Kidney (tissue), 13 donors: ENCODE measurements at regions not wholly inside any gene's neighbourhood (a gene's known extent, or its start where the extent isn't known, plus 50 kb on each side); places are given as distances from the start of the nearest gene placed in this dataset.

Experiments used
- DNase-seq, 5 donors: peaks; one replicate each; pipeline ENCODE4 v3.0.0-alpha.2; 2013 to 2020
- FAIRE-seq: peaks from 2 replicates; lab custom pipeline; 2012; peaks lifted over from hg19 to GRCh38; lab: Jason Lieb, UNC
- H3K27ac ChIP-seq, 2 donors: one replicate each; pipeline ENCODE4 v1.7.0; 2013; ENCODE audit warnings: low read depth in 2 of 2, low read length in 2 of 2, inconsistent platforms in 1 of 2
- H3K27me3 ChIP-seq: one replicate; pipeline ENCODE4 v1.7.1; 2013; ENCODE audit warnings: low read length, inconsistent platforms; ENCODE audit not compliant: control insufficient read depth, insufficient read depth
- H3K36me3 ChIP-seq, 3 donors: one replicate each; pipeline versions ENCODE4 v1.7.0 to v1.7.1; 2013; ENCODE audit warnings: low read length in 3 of 3, control low read depth in 1 of 3, inconsistent platforms in 1 of 3; ENCODE audit not compliant: insufficient read depth in 3 of 3, control insufficient read depth in 2 of 3
- H3K4me1 ChIP-seq, 3 donors: one replicate each; pipeline versions ENCODE4 v1.7.0 to v1.7.1; 2013; ENCODE audit warnings: low read length in 3 of 3, inconsistent platforms in 1 of 3, low read depth in 1 of 3; ENCODE audit not compliant: control insufficient read depth in 2 of 3, insufficient read depth in 2 of 3
- H3K4me3 ChIP-seq, 3 donors: one replicate each; pipeline versions ENCODE4 v1.7.0 to v1.8.1; 2013; ENCODE audit warnings: low read length in 3 of 3, control low read depth in 1 of 3, inconsistent platforms in 1 of 3
- H3K9ac ChIP-seq, 3 donors: one replicate each; pipeline versions ENCODE4 v1.7.0 to v1.7.1; 2013; ENCODE audit warnings: low read length in 3 of 3, control low read depth in 1 of 3, inconsistent platforms in 1 of 3
- H3K9me3 ChIP-seq, 3 donors: one replicate each; pipeline versions ENCODE4 v1.7.0 to v1.7.1; 2013; ENCODE audit warnings: low read length in 3 of 3, control low read depth in 1 of 3, inconsistent platforms in 1 of 3; ENCODE audit not compliant: control insufficient read depth in 2 of 3, insufficient read depth in 1 of 3
- CTCF ChIP-seq: IDR thresholded peaks from 3 replicates; pipeline ENCODE4 v1.5.1; 2012; ENCODE audit warnings: mild to moderate bottlenecking, moderate library complexity, borderline replicate concordance; ENCODE audit not compliant: insufficient read depth; ENCODE audit errors: extremely low read depth
- intact Hi-C: fragments of 100-400 bp; cut with DNase I; formaldehyde crosslinking; loops from one replicate; pipeline ENCODE4 v1.11.1; 2022
- donor health status: control.
- donor health status: control.
- donor health status: control.
- donor health status: control.
- donor health status: control.
- donor health status: DM: yes; HTN: yes; CAD: no.
- donor health status: Normal renal cell carcinoma (clear cell type).

DNA sequence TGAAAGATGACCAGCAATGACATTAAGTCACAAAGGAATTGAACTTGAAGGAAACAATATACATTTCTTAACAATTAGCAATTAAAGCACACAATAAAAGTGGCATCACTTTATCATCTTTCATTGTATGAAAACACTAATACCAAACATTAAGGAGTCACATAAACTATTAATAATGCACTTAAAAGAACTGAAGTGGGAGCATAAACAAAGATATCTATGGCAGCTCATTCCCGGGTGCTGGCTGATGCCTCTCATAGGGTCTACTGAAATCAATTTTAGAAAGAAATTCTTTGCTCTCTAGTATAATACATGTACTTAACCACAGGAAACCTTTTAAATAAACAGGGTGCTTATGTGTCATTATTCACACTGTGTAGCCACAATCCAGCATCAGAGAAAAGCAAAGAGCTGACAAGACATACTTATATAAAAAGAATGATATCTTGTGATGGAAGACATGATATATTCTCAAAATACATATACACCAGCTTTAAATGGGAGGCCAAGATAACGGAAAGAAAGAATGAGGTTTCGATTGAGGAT lies 1207.8 kb downstream of the EFNB2 start:
- no peaks in the 10 kb centered on the region for H3K27me3 ChIP-seq
- no peak for DNase-seq
- TF ChIP-seq CTCF = no peak
- no peak for FAIRE-seq
- H3K9me3 ChIP-seq = no peaks in the 10 kb centered on the region
- intact Hi-C loops = no loop called here
- H3K9ac ChIP-seq = no peak overlapping the region
- no peaks in the 10 kb centered on the region for H3K4me1 ChIP-seq
- no peak overlapping the region for H3K4me3 ChIP-seq
- H3K27ac ChIP-seq = no peak overlapping the region
- no peaks in the 10 kb centered on the region for H3K36me3 ChIP-seq

DNA sequence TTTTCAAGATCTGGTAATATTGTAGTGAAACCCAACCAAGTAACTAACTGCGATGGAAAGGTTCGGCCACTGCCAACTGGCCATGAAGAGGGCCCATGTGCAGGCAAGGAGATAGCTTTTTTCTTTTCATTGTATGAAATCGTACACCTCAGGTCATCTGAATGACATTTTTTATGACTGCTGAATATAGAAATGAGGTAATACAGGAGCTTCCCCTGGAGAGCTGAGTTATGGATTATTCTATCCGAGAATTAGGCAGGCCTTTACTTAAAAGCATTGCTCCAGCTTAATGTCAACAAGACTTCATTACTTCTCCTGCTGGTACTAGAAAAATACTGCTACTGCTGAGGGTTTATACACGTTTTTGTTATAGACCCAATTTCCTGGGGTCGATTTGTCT lies 1215.6 kb downstream of the EFNB2 start:
- no peak for TF ChIP-seq CTCF
- no peak overlapping the region for H3K4me3 ChIP-seq
- H3K9me3 ChIP-seq = no peaks in the 10 kb centered on the region
- H3K27me3 ChIP-seq = no peaks in the 10 kb centered on the region
- H3K36me3 ChIP-seq = no peaks in the 10 kb centered on the region
- no peaks in the 10 kb centered on the region for H3K4me1 ChIP-seq
- intact Hi-C loops = no loop called here
- H3K27ac ChIP-seq = no peak overlapping the region
- H3K9ac ChIP-seq = no peak overlapping the region
- FAIRE-seq (no peak), DNase-seq (no peak)

- FAIRE-seq = no peak
- Histone ChIP-seq H3K36me3 (no peaks in the 10 kb centered on the region), H3K27me3 (no peaks in the 10 kb centered on the region), H3K4me1 (no peaks in the 10 kb centered on the region), H3K4me3 (no peak overlapping the region), H3K9me3 (no peaks in the 10 kb centered on the region), H3K27ac (no peak overlapping the region), H3K9ac (no peak overlapping the region)
- DNase-seq = no peak
- intact Hi-C loops = no loop called here
- TF ChIP-seq CTCF = no peak
These were observed 1218.7 kb downstream of the EFNB2 start for GRCh38 chr13:105316731-105317130.

DNA sequence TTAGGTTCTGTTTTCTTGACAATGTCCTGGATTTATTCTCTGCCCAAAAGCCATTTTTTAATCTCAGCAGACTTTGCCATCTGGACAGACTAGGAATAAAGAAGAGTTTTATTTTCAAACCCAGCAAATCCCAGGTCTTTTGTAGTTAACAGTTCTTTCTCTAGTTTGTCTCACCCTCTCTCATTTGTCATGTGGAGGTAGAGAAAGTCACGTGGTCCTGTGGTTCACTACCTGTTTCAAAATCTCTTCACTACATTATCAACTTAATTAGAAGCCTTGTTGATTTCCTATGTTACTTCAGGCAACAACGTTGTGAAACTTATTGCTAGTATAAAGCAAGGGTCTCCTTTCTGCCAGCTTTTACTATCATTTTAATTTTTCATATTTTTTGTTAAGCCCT lies 1222.6 kb downstream of the EFNB2 start:
- H3K4me3 ChIP-seq = no peak overlapping the region
- no peak overlapping the region for H3K9ac ChIP-seq
- DNase-seq (no peak), FAIRE-seq (no peak)
- no peaks in the 10 kb centered on the region for H3K36me3 ChIP-seq
- H3K9me3 ChIP-seq = no peaks in the 10 kb centered on the region
- no peaks in the 10 kb centered on the region for H3K4me1 ChIP-seq
- intact Hi-C loops = no loop called here
- H3K27me3 ChIP-seq = no peaks in the 10 kb centered on the region
- TF ChIP-seq CTCF = no peak
- no peak overlapping the region for H3K27ac ChIP-seq
